HuH-7.5 (cell line): ENCODE measurements at regions not wholly inside any gene's neighbourhood (a gene's known extent, or its start where the extent isn't known, plus 50 kb on each side); places are given as distances from the start of the nearest gene placed in this dataset.
"Not testable (repeated sequence)": the region's sequence is repeated elsewhere in the genome, so short reads cannot be mapped to it uniquely, and the experiment has no call there.

Experiments
- DNase-seq: peaks from one replicate; pipeline ENCODE4 v3.0.0; 2011; ENCODE audit warnings: low spot score

DNA sequence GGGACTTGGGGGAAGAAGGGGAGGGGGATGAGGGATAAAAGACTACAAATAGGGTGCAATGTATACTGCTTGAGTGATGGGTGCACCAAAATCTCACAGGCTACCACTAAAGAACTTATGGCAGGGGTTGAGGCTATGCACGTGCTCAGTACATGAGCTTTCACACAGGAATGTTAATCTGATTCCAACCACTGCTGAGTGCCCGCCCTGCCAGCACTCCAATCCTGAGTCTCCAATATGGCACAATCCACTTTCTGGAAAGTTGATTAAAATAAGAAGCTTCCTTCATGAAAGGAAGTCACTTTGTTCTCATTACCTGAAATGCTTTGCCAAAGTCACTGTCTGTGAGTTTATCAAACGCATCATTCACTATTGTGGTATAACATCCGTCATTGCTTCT lies 463.0 kb downstream of the IRS2 start:
- DNase-seq, result no peak

DNA sequence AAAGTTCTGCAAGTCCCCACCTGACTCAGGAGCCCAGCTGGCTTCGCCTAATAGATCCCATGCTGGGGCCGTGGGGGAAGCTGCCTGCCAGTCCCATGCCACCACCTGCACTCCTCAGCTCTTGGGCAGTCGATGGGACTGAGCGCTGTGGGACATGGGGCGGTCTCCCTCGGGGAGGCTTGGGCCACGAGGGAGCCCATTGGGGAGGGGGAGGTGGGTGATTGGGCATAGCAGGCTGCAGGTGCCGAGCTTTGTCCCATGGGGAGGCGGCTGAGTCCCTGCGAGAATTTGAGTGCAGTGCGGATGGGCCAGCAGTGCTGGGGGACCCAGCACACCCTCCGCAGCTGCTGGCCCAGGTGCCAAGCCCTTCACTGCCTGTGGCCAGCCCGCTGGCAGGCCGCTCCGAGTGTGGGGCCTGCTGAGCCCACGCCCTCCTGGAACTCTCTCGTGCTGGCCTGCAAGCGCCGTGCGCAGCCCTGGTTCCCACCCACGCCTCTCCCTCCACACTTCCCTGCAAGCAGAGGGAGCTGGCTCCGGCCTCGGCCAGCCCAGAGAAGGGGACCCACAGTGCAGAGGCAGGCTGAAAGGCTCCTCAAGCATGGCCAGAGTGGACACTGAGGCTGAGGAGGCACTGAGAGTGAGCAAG lies 467.3 kb downstream of the IRS2 start:
- DNase-seq, result no peak

DNA sequence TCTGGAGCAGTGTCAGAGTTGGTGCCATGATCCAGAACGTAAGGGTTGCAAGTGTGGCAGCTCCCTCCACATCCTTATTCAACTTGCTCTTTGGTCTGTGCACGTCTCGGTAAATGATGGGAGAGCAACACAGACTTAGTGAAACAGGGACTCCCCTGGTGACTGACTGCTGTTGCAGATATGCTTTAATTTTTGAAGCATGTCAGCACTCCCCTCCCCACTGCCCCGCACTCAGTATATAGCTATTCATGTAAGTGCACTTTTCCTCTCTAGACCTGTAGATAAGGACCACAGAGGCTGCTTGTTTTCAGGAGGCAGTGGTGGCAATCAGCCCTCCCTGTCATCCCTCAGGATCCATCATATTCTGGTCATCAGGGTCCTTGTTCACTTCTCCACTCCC lies 470.9 kb downstream of the IRS2 start:
- no peak for DNase-seq

DNA sequence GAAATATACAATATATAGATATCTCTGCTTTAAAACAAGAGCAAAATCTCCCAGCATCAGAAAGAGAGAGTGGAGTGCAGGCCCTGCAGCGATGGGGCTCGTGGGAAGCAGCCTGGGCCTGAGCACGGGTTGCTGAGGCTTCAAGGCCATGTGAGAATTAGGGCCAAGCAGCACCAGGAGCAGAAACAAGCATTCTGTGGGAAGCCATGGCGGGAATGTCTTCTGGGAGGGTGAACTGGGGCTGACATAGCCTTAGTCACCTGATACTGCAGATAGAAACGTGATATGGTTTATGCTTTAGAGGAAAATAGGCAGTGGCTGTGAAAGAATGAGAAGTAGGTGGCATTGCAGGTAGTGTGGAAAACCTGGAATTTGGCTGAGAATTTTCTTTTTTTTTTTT lies 472.3 kb downstream of the IRS2 start:
- no peak for DNase-seq

DNA sequence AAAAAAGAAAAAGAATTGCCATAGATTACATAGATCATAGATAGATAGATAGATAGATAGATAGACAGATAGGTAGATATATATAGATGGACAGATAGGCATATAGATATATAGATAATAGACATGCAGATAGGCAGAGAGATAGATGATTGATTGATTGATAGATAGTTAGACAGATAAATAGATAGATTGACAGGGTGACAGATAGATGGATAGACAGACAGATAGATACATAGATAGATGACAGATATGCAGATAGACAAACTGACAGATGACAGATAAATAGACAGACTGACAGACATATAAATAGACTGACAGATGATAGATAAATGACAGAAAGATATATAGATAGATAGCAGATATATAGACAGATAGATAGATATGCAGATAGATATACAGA lies 474.0 kb downstream of the IRS2 start:
- DNase-seq, result no peak

DNA sequence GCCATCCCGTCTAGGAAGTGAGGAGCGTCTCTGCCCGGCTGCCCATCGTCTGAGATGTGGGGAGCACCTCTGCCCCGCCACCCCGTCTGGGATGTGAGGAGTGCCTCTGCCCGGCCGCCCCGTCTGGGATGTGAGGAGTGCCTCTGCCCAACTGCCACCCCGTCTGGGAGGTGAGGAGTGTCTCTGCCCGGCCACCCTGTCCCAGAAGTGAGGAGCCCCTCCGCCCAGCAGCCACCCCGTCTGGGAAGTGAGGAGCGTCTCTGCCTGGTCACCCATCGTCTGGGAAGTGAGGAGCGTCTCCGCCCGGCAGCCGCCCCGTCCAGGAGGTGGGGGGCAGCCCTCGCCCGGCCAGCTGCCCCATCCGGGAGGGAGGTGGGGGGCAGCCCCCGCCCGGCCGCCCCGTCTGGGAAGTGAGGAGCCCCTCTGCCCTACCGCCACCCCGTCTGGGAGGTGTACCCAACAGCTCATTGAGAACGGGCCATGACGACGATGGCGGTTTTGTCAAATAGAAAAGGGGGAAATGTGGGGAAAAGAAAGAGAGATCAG lies 474.9 kb downstream of the IRS2 start:
- DNase-seq, result not testable (repeated sequence)

DNA sequence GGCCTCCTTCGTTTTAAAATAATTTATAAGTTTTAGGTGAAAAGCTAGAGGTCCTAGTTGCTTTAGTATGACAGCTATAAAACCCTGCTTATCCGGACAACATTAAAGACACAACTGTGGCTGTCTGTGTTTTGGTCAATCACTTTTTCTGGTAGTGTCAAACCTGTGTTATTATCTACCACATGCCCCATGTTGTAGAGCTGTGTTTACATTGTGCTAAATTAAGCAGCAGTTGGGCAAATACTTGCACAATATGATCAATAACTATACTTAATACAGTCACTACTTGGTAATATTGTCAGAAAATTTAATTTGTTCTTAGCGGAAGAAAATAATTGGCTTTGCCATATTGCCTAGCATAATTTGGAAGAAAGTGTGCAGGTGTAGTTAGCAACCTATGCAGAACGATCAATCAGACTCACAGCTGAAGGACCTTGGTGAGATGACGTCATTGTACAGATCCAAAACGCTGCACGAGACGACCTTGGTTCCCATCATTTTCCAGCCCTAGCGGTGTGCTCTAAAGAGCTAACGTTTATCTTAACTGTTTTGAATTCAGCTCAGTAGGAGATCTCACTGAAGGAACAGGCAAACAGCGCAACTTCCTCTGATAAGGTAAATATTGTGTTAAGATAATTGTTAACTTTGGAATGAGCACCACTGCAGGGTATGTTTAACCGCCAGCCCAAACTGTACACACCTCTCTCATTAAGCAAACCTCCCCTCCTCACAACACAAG lies 476.6 kb downstream of the IRS2 start:
- no peak for DNase-seq

DNA sequence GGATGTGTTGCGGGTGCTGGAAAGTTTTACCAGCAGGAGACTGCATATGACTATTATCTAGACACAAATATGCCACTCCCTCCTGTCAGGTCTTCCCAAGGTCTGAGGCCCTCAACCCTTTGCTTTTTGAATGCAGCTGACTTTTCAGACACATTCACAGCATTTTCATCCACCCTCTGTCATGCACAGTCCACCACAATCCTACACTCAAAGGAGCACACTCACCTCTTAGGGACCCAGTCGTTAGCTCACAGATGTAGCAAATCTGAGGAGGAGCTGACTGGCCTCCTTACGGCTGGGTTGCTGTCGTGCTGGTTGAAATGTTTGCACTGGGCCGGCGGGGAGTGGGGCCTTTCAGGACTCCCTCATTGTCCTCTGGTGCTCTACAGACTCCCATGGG lies 479.4 kb downstream of the IRS2 start:
- DNase-seq, result no peak

DNA sequence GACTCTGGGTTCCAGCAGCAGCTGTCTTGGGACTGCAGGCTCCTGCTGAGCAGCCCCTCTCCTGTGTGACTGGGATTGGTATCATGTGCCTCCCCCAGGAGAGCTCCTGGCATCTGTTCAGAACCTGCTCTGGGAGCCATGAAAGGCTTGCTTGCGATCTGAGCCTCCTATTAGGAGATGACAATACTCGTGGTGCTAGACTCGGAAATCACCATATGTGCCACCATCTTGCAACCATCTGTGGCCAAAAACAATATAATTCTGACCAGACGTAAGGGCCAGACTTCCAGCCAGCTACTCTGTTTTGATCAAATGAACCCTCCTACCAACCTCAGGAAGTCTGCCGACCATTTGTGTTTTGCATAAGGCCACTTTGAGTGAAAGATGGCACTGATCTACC lies 484.7 kb downstream of the IRS2 start:
- DNase-seq, result no peak

DNA sequence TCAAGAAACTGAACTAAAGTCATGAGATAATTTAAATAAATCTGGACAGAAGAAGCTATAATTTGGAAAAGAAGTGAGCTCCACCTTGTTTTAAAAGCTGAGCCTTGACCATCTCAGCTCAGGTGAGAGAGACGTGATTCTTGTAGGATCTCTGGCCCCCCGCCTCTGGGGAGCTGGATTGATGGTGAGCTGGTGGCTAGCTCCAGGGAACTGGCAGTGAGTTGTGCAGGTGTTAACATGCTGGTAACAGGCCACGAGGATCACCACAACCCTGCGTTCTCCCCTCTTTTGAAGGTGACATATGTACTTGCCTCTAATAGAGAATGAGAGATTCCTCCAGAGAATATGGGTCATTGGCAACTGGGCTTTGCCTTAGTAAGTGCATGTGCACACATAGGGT lies 485.1 kb downstream of the IRS2 start:
- DNase-seq, result no peak

DNA sequence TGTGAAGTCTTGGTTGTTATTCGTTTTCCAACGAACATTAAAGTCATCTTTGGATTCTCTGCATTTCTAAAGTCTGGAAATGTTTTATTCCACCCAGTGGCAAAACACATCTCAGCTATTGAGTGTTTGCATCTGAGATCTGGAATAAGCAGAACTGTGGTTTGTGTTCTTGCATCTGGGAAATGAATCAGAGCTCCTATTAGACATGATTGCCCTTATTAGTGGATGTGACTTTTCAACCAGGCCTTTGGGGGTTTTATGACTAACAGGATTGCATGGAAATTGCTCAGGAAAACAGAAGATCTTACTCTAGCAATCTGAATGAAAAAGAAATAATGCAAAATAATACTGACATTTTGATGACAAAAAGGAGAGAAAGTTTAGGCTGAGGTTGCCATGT lies 488.8 kb downstream of the IRS2 start:
- no peak for DNase-seq

DNA sequence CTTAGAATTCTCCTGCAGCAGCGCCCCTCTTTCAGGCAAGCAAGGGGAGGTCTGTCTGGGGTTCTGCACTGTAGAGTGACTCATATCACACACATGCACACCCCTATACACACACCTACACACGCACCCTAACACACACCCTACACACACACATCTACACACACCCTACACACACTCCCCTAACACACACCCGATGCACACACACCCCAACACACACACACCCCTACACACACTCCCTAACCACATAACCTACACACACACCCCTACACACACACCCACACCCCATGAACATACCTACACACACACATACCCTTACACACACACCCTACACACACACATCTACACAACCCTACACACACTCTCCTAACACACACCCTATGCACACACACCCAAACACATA lies 493.2 kb downstream of the IRS2 start:
- no peak for DNase-seq

DNA sequence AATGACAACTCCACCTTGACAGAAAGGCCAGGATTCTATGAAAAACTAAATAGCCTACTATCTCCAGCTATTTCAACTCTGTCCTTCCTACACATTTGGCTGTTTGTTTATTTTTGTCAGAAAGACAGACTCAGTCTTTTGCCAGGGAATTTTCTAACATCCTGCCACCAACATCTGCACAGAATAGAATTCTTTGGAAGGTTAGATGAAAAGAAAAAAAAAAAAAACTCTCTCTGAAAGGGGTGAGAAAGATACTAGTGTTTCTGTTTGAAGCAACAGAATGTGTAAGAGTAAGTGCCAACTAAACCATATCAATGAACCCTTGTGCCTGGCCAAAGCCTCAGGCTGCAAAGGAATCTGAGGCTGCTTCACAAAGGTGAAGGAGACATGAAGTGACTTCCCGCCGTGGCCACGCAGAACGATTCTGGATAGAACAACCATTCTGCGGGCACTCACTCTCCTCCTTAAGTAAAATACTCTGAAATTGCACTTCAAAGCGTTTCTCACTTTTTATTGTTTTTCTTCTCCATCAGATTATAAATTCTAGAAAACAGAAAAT lies 498.2 kb downstream of the IRS2 start:
- DNase-seq, result no peak

DNA sequence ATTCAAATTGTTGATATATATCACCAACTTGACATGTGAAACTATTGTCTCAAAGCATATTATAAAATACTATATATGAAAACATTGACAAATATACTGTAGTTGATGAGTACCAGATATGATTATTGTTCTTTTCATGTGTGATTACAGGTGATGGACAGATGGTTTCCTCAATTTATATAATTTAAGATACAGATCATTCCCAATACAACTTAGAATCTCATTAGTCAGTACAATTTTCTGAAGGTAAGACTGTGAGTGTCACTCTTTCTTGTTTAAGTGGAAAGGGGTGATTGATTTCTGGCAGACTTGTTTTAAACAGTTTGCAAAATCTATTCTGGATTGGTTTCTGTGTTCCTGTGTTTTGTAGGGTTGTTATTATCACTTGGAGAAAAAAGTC lies 498.8 kb downstream of the IRS2 start:
- no peak for DNase-seq

DNA sequence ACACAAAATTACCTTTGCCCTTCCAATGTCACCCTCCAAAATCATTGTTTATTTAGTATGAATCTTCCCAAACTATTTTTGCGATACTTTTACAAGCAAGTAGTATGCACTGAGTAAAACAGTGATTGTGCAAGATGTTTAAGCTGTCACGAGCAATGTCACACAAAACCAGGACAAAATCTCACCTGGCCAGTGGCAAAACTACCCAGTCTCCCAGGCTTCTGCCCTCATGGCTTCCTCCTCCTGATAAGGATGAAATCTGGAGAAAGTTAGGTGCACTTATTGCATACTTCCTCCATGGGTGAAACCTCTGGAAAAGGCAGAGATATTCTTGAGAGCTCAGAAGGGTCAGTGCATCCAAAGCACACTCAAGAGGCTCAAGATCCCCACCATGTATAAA lies 500.8 kb downstream of the IRS2 start:
- DNase-seq, result no peak

DNA sequence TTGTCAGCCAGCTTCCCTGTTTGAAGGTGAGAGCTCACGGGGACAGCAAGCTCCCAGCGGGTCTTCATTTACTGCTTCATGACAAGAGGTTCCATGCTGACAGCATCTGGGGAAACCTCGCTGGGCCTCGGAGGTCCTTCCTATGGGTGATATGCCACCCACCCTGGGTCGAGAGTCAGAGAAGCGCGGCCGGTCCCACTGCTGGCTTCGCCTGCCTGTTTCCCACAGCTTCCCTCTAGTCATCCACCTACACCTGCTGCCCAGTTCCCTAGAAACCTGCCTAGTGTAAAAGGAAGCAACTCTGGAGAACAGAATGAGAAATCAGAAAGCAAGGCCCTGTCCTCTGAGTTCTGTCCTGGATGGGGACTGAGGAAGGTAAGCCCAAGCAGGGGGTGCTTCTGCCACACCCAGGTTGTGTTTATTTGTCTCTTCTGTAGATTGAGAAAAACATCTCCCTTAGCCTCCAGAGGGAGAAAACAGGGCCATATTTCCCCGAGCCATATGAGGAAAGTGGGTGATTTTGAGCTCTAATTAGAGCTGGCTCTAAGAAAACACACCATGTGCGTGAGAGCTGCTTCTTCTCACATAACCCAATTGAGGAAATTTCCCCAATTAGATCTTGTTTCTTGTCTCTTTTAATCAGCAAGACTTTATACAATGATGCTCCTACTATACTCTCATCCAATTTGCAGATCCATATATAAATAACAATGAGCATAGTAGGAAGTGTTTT lies 504.3 kb downstream of the IRS2 start:
- no peak for DNase-seq

DNA sequence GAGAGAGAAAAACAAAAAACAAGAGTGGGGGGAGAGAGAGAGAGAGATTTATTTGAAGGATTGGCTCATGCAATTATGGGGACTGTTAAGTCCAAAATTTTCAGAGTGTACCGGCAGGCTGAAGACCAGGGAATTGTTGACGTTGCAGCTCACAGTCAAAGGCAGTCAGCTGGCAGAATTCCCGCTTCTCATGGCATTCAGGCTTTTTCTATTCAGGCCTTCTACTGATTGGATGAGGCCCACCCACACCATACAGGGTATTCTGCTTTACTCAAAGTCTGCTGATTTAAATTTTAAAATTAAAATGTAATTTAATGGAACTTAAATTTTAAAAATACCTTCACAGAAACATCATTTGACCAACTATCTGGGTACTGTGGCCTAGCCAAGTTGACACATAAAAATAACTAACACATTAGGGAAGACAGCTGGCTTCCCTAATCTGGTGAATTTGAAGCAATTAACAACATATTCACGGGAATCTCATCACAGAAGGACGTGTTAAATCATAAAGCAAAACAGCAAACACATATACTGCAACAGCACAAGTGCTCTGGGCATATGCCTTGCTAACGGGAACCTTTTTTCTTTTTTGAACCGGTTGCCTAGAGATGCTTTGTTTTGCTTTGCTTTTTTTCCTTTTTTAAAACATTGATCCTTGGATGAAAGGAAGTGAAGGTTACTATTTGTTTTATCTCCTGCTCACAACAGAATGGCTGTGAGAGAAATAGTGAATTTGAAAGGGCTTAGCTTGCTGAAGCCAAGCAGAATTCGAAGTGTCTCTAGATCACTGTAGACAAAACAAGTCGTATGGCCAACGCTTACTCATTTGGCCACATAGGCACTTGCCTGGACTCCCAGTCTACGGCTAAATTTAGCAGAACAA lies 505.1 kb downstream of the IRS2 start:
- no peak for DNase-seq

DNA sequence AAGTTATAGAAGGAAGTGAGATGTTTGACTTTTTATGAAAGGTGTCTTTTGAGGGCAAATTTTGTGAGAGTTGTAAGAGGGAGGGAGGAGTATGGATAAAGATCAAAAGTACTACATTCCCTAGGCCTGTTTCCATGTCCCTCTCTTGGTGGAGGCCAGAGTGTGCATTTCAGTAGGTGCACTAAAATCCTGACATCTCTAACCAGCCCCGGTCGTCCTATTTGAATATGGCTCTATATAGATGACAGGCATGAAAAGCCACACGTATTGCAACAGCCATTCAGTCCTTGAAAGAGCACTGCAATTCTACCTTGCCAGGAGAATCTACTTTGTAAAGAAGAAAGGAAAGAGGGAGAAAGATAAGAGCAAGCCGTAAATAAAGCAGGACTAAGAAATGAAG lies 510.1 kb downstream of the IRS2 start:
- DNase-seq, result no peak

DNA sequence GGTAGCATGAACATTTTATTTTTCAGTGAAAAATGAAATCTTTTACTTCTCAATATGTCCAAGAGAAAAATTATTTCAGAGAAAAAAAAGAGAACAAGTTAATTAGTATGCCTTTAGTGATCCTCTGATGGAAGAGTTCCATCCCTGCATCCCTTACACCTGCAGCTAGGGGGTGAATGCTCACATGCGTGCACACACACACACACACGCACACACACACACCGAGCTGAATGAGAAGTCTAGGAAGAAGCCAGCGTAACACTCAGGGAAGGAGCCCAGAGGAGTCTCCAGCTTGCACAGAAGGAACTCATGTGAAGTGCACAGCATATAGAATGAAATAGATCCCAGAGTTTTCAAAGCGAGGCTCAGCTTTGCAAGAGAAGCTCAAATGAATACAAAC lies 510.5 kb downstream of the IRS2 start:
- DNase-seq, result no peak

DNA sequence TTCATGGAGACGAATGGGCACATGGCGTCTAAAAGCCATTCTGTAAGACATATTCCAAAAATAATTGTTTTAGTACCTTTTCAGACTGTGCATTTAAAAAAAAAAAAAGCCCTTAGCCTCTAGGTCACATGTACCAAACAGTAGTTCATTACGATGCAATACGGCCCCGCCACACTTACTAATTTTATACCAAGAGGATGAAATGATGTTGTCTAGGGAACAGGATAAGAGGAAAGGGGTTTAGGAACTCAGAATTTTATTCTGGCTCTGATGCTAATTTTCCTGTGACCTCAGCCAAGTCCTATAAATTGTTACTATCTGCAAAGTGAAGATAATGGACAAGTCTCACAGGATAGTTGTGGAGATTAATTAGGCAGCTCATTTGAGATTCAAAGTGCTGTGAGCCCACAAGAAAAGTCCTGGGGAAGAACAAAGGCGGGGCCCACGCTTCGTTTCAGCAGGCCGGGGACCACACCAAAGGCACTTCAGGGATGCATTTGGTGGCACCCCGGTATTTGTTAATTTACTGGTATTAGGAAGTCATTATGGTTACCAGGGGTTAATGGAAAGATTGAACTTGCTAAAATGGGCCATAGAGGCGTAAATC lies 511.1 kb downstream of the IRS2 start:
- no peak for DNase-seq

DNA sequence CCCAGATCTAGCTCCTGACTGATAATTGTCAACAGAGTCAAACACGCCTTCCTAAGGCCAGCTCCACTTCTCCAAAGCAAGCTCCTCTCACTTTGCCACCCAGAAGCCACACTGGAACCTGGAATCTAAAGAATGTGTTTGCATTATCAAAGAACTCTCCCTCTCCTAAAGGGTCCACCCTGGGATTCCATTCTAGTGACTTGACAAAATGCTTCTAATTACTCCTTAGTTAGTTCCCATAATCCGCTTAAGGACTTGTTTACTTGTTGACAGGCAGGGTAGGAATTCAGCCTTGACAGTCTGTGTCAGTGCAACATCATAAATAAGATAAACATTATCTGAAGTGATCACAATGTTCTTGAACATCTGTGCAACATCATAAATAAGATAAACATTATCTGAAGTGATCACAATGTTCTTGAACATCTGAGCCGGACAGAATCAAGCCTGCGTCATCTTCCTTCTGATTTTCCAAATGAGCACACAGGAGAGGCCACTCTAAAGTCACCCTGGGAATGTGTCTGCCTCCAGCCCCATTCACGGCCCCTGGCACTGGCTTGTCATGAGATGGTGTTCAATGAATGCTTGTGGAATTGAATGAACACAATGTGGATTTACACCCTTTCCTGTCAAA lies 512.1 kb downstream of the IRS2 start:
- no peak for DNase-seq
